Keratinocyte (primary cell): ENCODE measurements at regions not wholly inside any gene's neighbourhood (a gene's known extent, or its start where the extent isn't known, plus 50 kb on each side); places are given as distances from the start of the nearest gene placed in this dataset.

ENCODE experiments used
- DNase-seq: peaks from one replicate; pipeline ENCODE4 v3.0.0-alpha.2; 2011; ENCODE audit warnings: low read depth, missing footprints, low spot score
- FAIRE-seq: peaks from 2 replicates; lab custom pipeline; 2011; peaks lifted over from hg19 to GRCh38; lab: Jason Lieb, UNC
- H2AFZ ChIP-seq: 2 replicates; pipeline ENCODE4 v1.6.0; 2012; ENCODE audit warnings: low read length, control low read depth, inconsistent platforms; ENCODE audit not compliant: control insufficient read depth
- H3K27ac ChIP-seq: 2 replicates; pipeline ENCODE4 v1.5.1; 2011; ENCODE audit warnings: low read length; ENCODE audit not compliant: control insufficient read depth, insufficient read depth
- H3K27me3 ChIP-seq: 3 replicates; pipeline ENCODE4 v1.6.0; 2011; ENCODE audit warnings: low read length; ENCODE audit not compliant: control insufficient read depth, insufficient read depth; ENCODE audit errors: extremely low read depth
- H3K36me3 ChIP-seq, 2 experiments: 2 replicates in 1 of 2; 3 replicates in 1 of 2; pipeline ENCODE4 v1.5.1; 2011; ENCODE audit warnings: low read length in 2 of 2, mild to moderate bottlenecking in 1 of 2; ENCODE audit not compliant: control insufficient read depth in 2 of 2, insufficient read depth in 2 of 2; ENCODE audit errors: extremely low read depth in 1 of 2
- H3K4me1 ChIP-seq: 3 replicates; pipeline ENCODE4 v1.5.1; 2011; ENCODE audit warnings: low read length; ENCODE audit not compliant: control insufficient read depth, insufficient read depth; ENCODE audit errors: extremely low read depth
- H3K4me2 ChIP-seq: 3 replicates; pipeline ENCODE4 v1.6.0; 2011; ENCODE audit warnings: low read depth, low read length; ENCODE audit not compliant: control insufficient read depth, insufficient read depth; ENCODE audit errors: extremely low read depth
- H3K4me3 ChIP-seq, 3 experiments: fragments of 200-600 bp in 1 of 3; sonication (generic) in 1 of 3; 2 replicates in 2 of 3; 3 replicates in 1 of 3; pipeline ENCODE4 v1.5.1; 2011 to 2016; ENCODE audit warnings: low read length in 3 of 3, mild to moderate bottlenecking in 3 of 3, control low read depth in 2 of 3, inconsistent platforms in 1 of 3, low read depth in 1 of 3, mixed read lengths in 1 of 3, mixed run types in 1 of 3, moderate library complexity in 1 of 3; ENCODE audit not compliant: control insufficient read depth in 2 of 3, insufficient read depth in 2 of 3; ENCODE audit errors: extremely low read depth in 1 of 3
- H3K79me2 ChIP-seq: 2 replicates; pipeline ENCODE4 v1.6.0; 2012; ENCODE audit warnings: low read length; ENCODE audit not compliant: control insufficient read depth, insufficient read depth
- H3K9ac ChIP-seq: 3 replicates; pipeline ENCODE4 v1.6.0; 2011; ENCODE audit warnings: low read length; ENCODE audit not compliant: control insufficient read depth, insufficient read depth; ENCODE audit errors: extremely low read depth
- H3K9me1 ChIP-seq: 3 replicates; pipeline ENCODE4 v1.6.0; 2011; ENCODE audit warnings: low read length; ENCODE audit not compliant: control insufficient read depth, insufficient read depth; ENCODE audit errors: extremely low read depth
- H3K9me3 ChIP-seq: 2 replicates; pipeline ENCODE4 v1.5.1; 2012; ENCODE audit warnings: low read depth, low read length; ENCODE audit not compliant: control insufficient read depth
- H4K20me1 ChIP-seq: 3 replicates; pipeline ENCODE4 v1.6.0; 2011; ENCODE audit warnings: low read length; ENCODE audit not compliant: control insufficient read depth, insufficient read depth; ENCODE audit errors: extremely low read depth
- CTCF ChIP-seq, 3 experiments: IDR thresholded peaks in 1 of 3; conservative IDR thresholded peaks in 1 of 3; optimal IDR thresholded peaks in 1 of 3; 2 replicates in 2 of 3; 3 replicates in 1 of 3; pipeline versions ENCODE3 to v1.5.1; 2011; ENCODE audit warnings: low read length in 3 of 3, mild to moderate bottlenecking in 3 of 3, moderate library complexity in 2 of 3, control low read depth in 1 of 3, inconsistent platforms in 1 of 3; ENCODE audit not compliant: insufficient read depth in 2 of 3; ENCODE audit errors: extremely low read depth in 1 of 3
- EZH2 ChIP-seq: IDR thresholded peaks from one replicate; pipeline ENCODE4 v1.6.1; 2012; ENCODE audit warnings: inconsistent platforms, mild to moderate bottlenecking, low read length, moderate library complexity
- dilution Hi-C: fragments of 300-500 bp; cut with MboI; formaldehyde crosslinking; loops from one replicate; pipeline ENCODE4 v1.7.0; 2020; ENCODE audit warnings: low sequenced_read_pairs; ENCODE audit not compliant: extremely low pct_ligation_motif_present

GRCh38 chr18:35828591-35828990 is 143.9 kb upstream of the RMP24 start:
- Histone ChIP-seq H3K4me3 (no peak overlapping the region), H3K4me1 (peaks cover 3% of the 10 kb centered on the region), H3K27me3 (no peaks in the 10 kb centered on the region), H3K79me2 (no peaks in the 10 kb centered on the region), H3K4me2 (no peak overlapping the region), H2AFZ (no peak overlapping the region), H3K27ac (no peak overlapping the region), H4K20me1 (no peaks in the 10 kb centered on the region), H3K36me3 (no peaks in the 10 kb centered on the region), H3K9ac (no peak overlapping the region), H3K9me3 (peaks cover 7% of the 10 kb centered on the region), H3K9me1 (no peaks in the 10 kb centered on the region)
- FAIRE-seq: no peak
- no peak for DNase-seq
- TF ChIP-seq EZH2: no peak
- no peak for TF ChIP-seq CTCF (optimal IDR thresholded peaks at IDR 0.05 in 1 of 3, IDR thresholded peaks at IDR 0.05 in 1 of 3, conservative IDR thresholded peaks at IDR 0.05 in 1 of 3; ENCODE audit: extremely low read depth in 1 of 3, insufficient read depth in 2 of 3, low read length in 3 of 3)
- dilution Hi-C loops: no loop called here

- Histone ChIP-seq H3K9me3 (peaks cover 10% of the 10 kb centered on the region), H2AFZ (no peak overlapping the region), H3K4me2 (no peak overlapping the region), H3K27me3 (peaks cover 3% of the 10 kb centered on the region), H4K20me1 (no peaks in the 10 kb centered on the region), H3K9me1 (no peaks in the 10 kb centered on the region), H3K27ac (no peak overlapping the region), H3K36me3 (no peaks in the 10 kb centered on the region), H3K4me1 (no peaks in the 10 kb centered on the region), H3K9ac (no peak overlapping the region), H3K79me2 (no peaks in the 10 kb centered on the region), H3K4me3 (no peak overlapping the region)
- FAIRE-seq (no peak), DNase-seq (no peak)
- TF ChIP-seq CTCF (optimal IDR thresholded peaks at IDR 0.05 in 1 of 3, IDR thresholded peaks at IDR 0.05 in 1 of 3, conservative IDR thresholded peaks at IDR 0.05 in 1 of 3; ENCODE audit: extremely low read depth in 1 of 3, insufficient read depth in 2 of 3, low read length in 3 of 3) (no peak), EZH2 (no peak)
- dilution Hi-C loops: no loop called here
These were observed 137.1 kb upstream of the RMP24 start for GRCh38 chr18:35835366-35835765.
